Calu3 (cell line): ENCODE measurements at regions not wholly inside any gene's neighbourhood (a gene's known extent, or its start where the extent isn't known, plus 50 kb on each side); places are given as distances from the start of the nearest gene placed in this dataset.

Experiments used
- BruUV-seq: library from RNA; stranded (reverse); fragments of 400-500 nt; replicated peaks from 2 replicates; lab custom pipeline; 2021; lab: Mats Ljungman, UMichigan
- CTCF ChIA-PET: fragments of 300-600 bp; sonication (Branson Sonifier 250); formaldehyde crosslinking; loops from one replicate; lab custom pipeline; 2022; ENCODE audit warnings: antibody characterized with exemption; lab: Charles Lee
- DNase-seq: peaks from one replicate; pipeline ENCODE4 v3.0.0; 2022
- H3K27ac Mint-ChIP-seq: one replicate; pipeline ENCODE4 v1.8.0; 2022; ENCODE audit warnings: mixed read lengths; ENCODE audit not compliant: unreplicated experiment
- H3K27me3 Mint-ChIP-seq: one replicate; pipeline ENCODE4 v1.8.0; 2022; ENCODE audit warnings: mixed read lengths; ENCODE audit not compliant: unreplicated experiment
- H3K36me3 Mint-ChIP-seq: one replicate; pipeline ENCODE4 v1.8.0; 2022; ENCODE audit warnings: mild to moderate bottlenecking, moderate library complexity, mixed read lengths; ENCODE audit not compliant: insufficient read depth, unreplicated experiment
- H3K4me1 Mint-ChIP-seq: one replicate; pipeline ENCODE4 v1.8.0; 2022; ENCODE audit warnings: mild to moderate bottlenecking, low read depth, mixed read lengths; ENCODE audit not compliant: unreplicated experiment
- H3K4me3 Mint-ChIP-seq: one replicate; pipeline ENCODE4 v1.8.0; 2022; ENCODE audit warnings: mild to moderate bottlenecking, low read depth, moderate library complexity, mixed read lengths; ENCODE audit not compliant: unreplicated experiment
- H3K9me3 Mint-ChIP-seq: one replicate; pipeline ENCODE4 v1.8.0; 2022; ENCODE audit warnings: low read depth, mixed read lengths; ENCODE audit not compliant: unreplicated experiment
- intact Hi-C: fragments of 100-400 bp; cut with micrococcal nuclease; formaldehyde crosslinking; loops from one replicate; pipeline ENCODE4 v1.10.0; 2022; ENCODE audit not compliant: unreplicated experiment
- TF ChIP-seq, protein P1 (sequence below): fragments of 200-600 bp; IDR thresholded peaks from one replicate; pipeline ENCODE4 v1.8.0; 2022; ENCODE audit warnings: antibody characterized with exemption; ENCODE audit not compliant: unreplicated experiment

DNA sequence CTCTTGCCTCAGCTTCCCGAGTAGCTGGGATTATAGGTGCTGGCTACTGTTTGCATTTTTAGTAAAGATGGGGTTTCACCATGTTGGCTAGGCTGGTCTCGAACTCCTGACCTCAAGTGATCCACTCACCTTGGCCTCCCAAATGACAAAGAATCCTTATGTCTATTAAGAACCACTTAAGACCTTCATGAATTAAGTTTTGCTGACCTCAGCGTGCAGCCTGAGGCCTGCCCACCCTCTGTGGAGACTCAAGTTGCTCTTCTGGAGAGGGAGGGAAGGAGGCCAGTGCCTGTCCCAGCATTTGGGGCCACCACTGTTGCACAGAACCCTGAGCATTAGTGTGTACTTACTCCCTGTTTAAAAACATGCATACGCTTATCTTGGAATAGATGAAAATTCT is 313.3 kb downstream of the FGF9 start:
- Mint-ChIP-seq H3K27me3 (peaks cover 12% of the 10 kb centered on the region), H3K36me3 (no peaks in the 10 kb centered on the region), H3K4me1 (no peaks in the 10 kb centered on the region), H3K4me3 (no peak overlapping the region), H3K27ac (no peak overlapping the region), H3K9me3 (no peaks in the 10 kb centered on the region)
- TF ChIP-seq, protein P1, sequence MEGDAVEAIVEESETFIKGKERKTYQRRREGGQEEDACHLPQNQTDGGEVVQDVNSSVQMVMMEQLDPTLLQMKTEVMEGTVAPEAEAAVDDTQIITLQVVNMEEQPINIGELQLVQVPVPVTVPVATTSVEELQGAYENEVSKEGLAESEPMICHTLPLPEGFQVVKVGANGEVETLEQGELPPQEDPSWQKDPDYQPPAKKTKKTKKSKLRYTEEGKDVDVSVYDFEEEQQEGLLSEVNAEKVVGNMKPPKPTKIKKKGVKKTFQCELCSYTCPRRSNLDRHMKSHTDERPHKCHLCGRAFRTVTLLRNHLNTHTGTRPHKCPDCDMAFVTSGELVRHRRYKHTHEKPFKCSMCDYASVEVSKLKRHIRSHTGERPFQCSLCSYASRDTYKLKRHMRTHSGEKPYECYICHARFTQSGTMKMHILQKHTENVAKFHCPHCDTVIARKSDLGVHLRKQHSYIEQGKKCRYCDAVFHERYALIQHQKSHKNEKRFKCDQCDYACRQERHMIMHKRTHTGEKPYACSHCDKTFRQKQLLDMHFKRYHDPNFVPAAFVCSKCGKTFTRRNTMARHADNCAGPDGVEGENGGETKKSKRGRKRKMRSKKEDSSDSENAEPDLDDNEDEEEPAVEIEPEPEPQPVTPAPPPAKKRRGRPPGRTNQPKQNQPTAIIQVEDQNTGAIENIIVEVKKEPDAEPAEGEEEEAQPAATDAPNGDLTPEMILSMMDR: no peak
- intact Hi-C loops: no loop called here
- BruUV-seq: no TSS peak
- CTCF ChIA-PET: interaction anchor here (0.6 kb wide), 1 partner anchor 1059 kb away, joined by 3 read pairs; no protein-coding TSS in a partner anchor
- DNase-seq: no peak

DNA sequence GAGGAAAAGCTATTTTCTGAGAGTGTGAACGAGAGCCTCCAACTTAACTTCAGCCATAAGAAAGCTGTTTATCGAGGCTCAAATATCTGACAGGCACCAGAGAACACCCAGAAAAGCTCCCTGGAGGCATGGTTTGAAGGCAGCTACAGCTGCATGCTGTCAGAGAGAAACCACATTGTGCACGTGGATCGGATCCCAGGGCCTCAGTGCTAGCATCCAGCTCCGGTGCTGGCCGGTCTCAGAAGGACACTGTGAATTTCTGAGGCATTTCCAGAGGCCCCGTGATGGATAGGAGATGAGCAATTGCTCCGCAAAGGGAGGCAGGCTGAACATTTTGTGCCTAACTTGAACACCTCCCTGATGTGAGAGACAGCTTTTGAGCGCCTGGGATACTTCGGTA is 315.7 kb downstream of the FGF9 start:
- Mint-ChIP-seq H3K9me3 (no peaks in the 10 kb centered on the region), H3K4me3 (no peak overlapping the region), H3K27ac (no peak overlapping the region), H3K4me1 (no peaks in the 10 kb centered on the region), H3K36me3 (no peaks in the 10 kb centered on the region), H3K27me3 (peaks cover 12% of the 10 kb centered on the region)
- intact Hi-C loops: no loop called here
- no TSS peak for BruUV-seq
- TF ChIP-seq, protein P1: no peak
- CTCF ChIA-PET: no interaction called here
- DNase-seq: no peak

DNA sequence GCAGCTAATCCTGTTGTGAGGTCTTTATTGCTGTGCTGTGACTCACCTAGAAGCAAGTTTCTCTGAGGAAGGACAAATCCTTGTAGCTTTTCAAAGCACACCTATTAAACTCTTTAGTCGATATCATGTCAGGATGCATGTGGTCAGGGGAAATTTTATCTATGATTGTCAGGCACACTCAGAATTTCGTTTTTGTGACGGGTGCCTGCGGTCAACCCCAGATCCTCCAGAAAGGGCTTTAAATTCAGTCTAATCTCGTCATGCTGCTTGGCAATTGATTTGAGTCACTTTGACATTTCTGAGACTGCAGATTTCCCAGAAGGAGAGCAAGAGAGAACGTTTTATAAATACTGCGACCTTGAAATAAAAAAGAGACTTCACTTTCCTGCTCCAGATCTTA is 316.9 kb downstream of the FGF9 start:
- TF ChIP-seq, protein P1: no peak
- no peak overlapping the region for H3K4me3 Mint-ChIP-seq
- DNase-seq: no peak
- peaks cover 12% of the 10 kb centered on the region for H3K27me3 Mint-ChIP-seq
- no peaks in the 10 kb centered on the region for H3K4me1 Mint-ChIP-seq
- no peak overlapping the region for H3K27ac Mint-ChIP-seq
- BruUV-seq: no TSS peak
- CTCF ChIA-PET: no interaction called here
- H3K9me3 Mint-ChIP-seq: no peaks in the 10 kb centered on the region
- intact Hi-C loops: no loop called here
- H3K36me3 Mint-ChIP-seq: no peaks in the 10 kb centered on the region

DNA sequence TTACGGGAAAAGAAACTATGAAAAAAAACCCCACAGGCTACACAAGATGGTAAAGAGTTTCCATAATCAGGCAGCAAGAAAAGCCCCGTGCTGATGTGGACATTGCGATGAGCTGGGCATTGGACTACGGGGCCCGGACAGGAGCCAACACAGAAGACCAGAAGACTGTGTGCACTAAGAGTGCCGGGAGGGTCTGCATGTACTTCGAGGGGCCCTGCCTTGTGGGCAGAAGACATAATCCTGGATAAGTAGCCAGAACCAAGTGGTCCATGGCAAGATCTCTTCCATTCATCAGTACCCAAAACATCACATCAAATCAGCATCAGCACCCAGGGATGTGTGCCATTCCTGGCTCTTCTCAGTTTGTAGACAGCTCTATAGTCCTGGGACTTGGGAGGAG is 317.8 kb downstream of the FGF9 start:
- Mint-ChIP-seq H3K9me3 (no peaks in the 10 kb centered on the region), H3K27ac (no peak overlapping the region), H3K4me3 (no peak overlapping the region), H3K36me3 (no peaks in the 10 kb centered on the region), H3K27me3 (peaks cover 12% of the 10 kb centered on the region), H3K4me1 (no peaks in the 10 kb centered on the region)
- BruUV-seq: no TSS peak
- DNase-seq: no peak
- intact Hi-C loops: no loop called here
- CTCF ChIA-PET: no interaction called here
- TF ChIP-seq, protein P1: no peak
